ENCODE measurements at regions not wholly inside any gene's neighbourhood (a gene's known extent, or its start where the extent isn't known, plus 50 kb on each side); places are given as distances from the start of the nearest gene placed in this dataset.
A peak's percentile ranks its signal among the peaks of the same experiment; 100 is the strongest.

- Histone ChIP-seq H3K4me1 (ENCODE audit: control insufficient read depth in 1 of 2, insufficient read depth in 2 of 2, low read length in 2 of 2) (peaks cover 0 to 2% of the 10 kb centered on the region in 2 donors), H3K27me3 (ENCODE audit: control insufficient read depth in 1 of 2, insufficient read depth in 2 of 2, low read length in 1 of 2) (no peaks in the 10 kb centered on the region), H3K9me3 (ENCODE audit: control insufficient read depth, low read length) (no peaks in the 10 kb centered on the region), H3K4me3 (ENCODE audit: low read length in 2 of 2) (peak overlapping the region; percentile 21 to 23), H3K27ac (ENCODE audit: low read depth in 1 of 2, low read length in 2 of 2) (no peak overlapping the region), H3K36me3 (ENCODE audit: control insufficient read depth in 1 of 2, insufficient read depth in 2 of 2, low read length in 1 of 2) (no peaks in the 10 kb centered on the region)
- DNase-seq: no peak
- peak; percentile 79 for ATAC-seq (ENCODE audit: low FRiP score)
- 8 to 13% methylated on average over 23 of the region's 23 CpGs for WGBS, 2 donors
- intact Hi-C loops (cut with DNase I): loop anchor here in 1 of 2 donors (10.0 kb wide), 1 partner anchor 207 kb away; no protein-coding TSS in a partner anchor
These were observed 136.0 kb upstream of the STX18 start for GRCh38 chr4:4677556-4678522.

GRCh38 chr4:4675641-4676040 is 133.8 kb upstream of the STX18 start:
- Histone ChIP-seq H3K27me3 (ENCODE audit: control insufficient read depth in 1 of 2, insufficient read depth in 2 of 2, low read length in 1 of 2) (no peaks in the 10 kb centered on the region), H3K9me3 (ENCODE audit: control insufficient read depth, low read length) (no peaks in the 10 kb centered on the region), H3K36me3 (ENCODE audit: control insufficient read depth in 1 of 2, insufficient read depth in 2 of 2, low read length in 1 of 2) (no peaks in the 10 kb centered on the region), H3K4me3 (ENCODE audit: low read length in 2 of 2) (no peak overlapping the region), H3K27ac (ENCODE audit: low read depth in 1 of 2, low read length in 2 of 2) (no peak overlapping the region), H3K4me1 (ENCODE audit: control insufficient read depth in 1 of 2, insufficient read depth in 2 of 2, low read length in 2 of 2) (peaks cover 0 to 2% of the 10 kb centered on the region in 2 donors)
- intact Hi-C loops (cut with DNase I): loop anchor here in 1 of 2 donors (10.0 kb wide), 1 partner anchor 209 kb away; no protein-coding TSS in a partner anchor
- no peak for ATAC-seq (ENCODE audit: low FRiP score)
- DNase-seq: no peak

GRCh38 chr4:4675051-4675581 is 133.3 kb upstream of the STX18 start:
- Histone ChIP-seq H3K9me3 (ENCODE audit: control insufficient read depth, low read length) (no peaks in the 10 kb centered on the region), H3K27ac (ENCODE audit: low read depth in 1 of 2, low read length in 2 of 2) (no peak overlapping the region), H3K36me3 (ENCODE audit: control insufficient read depth in 1 of 2, insufficient read depth in 2 of 2, low read length in 1 of 2) (no peaks in the 10 kb centered on the region), H3K4me3 (ENCODE audit: low read length in 2 of 2) (no peak overlapping the region), H3K27me3 (ENCODE audit: control insufficient read depth in 1 of 2, insufficient read depth in 2 of 2, low read length in 1 of 2) (no peaks in the 10 kb centered on the region), H3K4me1 (ENCODE audit: control insufficient read depth in 1 of 2, insufficient read depth in 2 of 2, low read length in 2 of 2) (peaks cover 0 to 2% of the 10 kb centered on the region in 2 donors)
- ATAC-seq (ENCODE audit: low FRiP score) (no peak), DNase-seq (no peak)
- intact Hi-C loops (cut with DNase I): loop anchor here in 1 of 2 donors (10.0 kb wide), 1 partner anchor 210 kb away; no protein-coding TSS in a partner anchor
- WGBS, 2 donors: 97 to 100% methylated on average over 3 of the region's 3 CpGs

GRCh38 chr4:4673070-4673469 is 131.2 kb upstream of the STX18 start:
- Histone ChIP-seq H3K4me3 (ENCODE audit: low read length in 2 of 2) (no peak overlapping the region), H3K36me3 (ENCODE audit: control insufficient read depth in 1 of 2, insufficient read depth in 2 of 2, low read length in 1 of 2) (no peaks in the 10 kb centered on the region), H3K27ac (ENCODE audit: low read depth in 1 of 2, low read length in 2 of 2) (no peak overlapping the region), H3K27me3 (ENCODE audit: control insufficient read depth in 1 of 2, insufficient read depth in 2 of 2, low read length in 1 of 2) (no peaks in the 10 kb centered on the region), H3K9me3 (ENCODE audit: control insufficient read depth, low read length) (no peaks in the 10 kb centered on the region), H3K4me1 (ENCODE audit: control insufficient read depth in 1 of 2, insufficient read depth in 2 of 2, low read length in 2 of 2) (peaks cover 0 to 2% of the 10 kb centered on the region in 2 donors)
- no peak for DNase-seq
- WGBS, 2 donors: 40 to 42% methylated on average over 19 of the region's 19 CpGs
- intact Hi-C loops (cut with DNase I): loop anchor here in 1 of 2 donors (10.0 kb wide), 1 partner anchor 212 kb away; no protein-coding TSS in a partner anchor
- no peak for ATAC-seq (ENCODE audit: low FRiP score)

GRCh38 chr4:4672402-4672801 is 130.6 kb upstream of the STX18 start:
- ATAC-seq (ENCODE audit: low FRiP score): no peak
- Histone ChIP-seq H3K36me3 (ENCODE audit: control insufficient read depth in 1 of 2, insufficient read depth in 2 of 2, low read length in 1 of 2) (no peaks in the 10 kb centered on the region), H3K27ac (ENCODE audit: low read depth in 1 of 2, low read length in 2 of 2) (no peak overlapping the region), H3K27me3 (ENCODE audit: control insufficient read depth in 1 of 2, insufficient read depth in 2 of 2, low read length in 1 of 2) (no peaks in the 10 kb centered on the region), H3K4me1 (ENCODE audit: control insufficient read depth in 1 of 2, insufficient read depth in 2 of 2, low read length in 2 of 2) (peaks cover 0 to under 1% of the 10 kb centered on the region in 2 donors), H3K4me3 (ENCODE audit: low read length in 2 of 2) (no peak overlapping the region), H3K9me3 (ENCODE audit: control insufficient read depth, low read length) (no peaks in the 10 kb centered on the region)
- no peak for DNase-seq
- intact Hi-C loops (cut with DNase I): loop anchor here in 1 of 2 donors (10.0 kb wide), 1 partner anchor 212 kb away; no protein-coding TSS in a partner anchor
- 90% methylated on average over 8 of the region's 8 CpGs for WGBS, 2 donors

- no peak for ATAC-seq (ENCODE audit: low FRiP score)
- intact Hi-C loops (cut with DNase I): loop anchor here in 1 of 2 donors (10.0 kb wide), 1 partner anchor 213 kb away; no protein-coding TSS in a partner anchor
- 63 to 75% methylated on average over 5 of the region's 5 CpGs for WGBS, 2 donors
These were observed 130.0 kb upstream of the STX18 start for GRCh38 chr4:4671774-4672349.

GRCh38 chr4:4670869-4671268 is 129.0 kb upstream of the STX18 start:
- no peaks in the 10 kb centered on the region for H3K36me3 ChIP-seq (ENCODE audit: control insufficient read depth in 1 of 2, insufficient read depth in 2 of 2, low read length in 1 of 2)
- 69 to 84% methylated on average over 5 of the region's 5 CpGs for WGBS, 2 donors
- DNase-seq (no peak), ATAC-seq (ENCODE audit: low FRiP score) (no peak)
- H3K9me3 ChIP-seq (ENCODE audit: control insufficient read depth, low read length): no peaks in the 10 kb centered on the region
- H3K4me1 ChIP-seq (ENCODE audit: control insufficient read depth in 1 of 2, insufficient read depth in 2 of 2, low read length in 2 of 2): no peaks in the 10 kb centered on the region
- intact Hi-C loops (cut with DNase I): loop anchor here in 1 of 2 donors (10.0 kb wide), 1 partner anchor 214 kb away; no protein-coding TSS in a partner anchor
- no peak overlapping the region for H3K4me3 ChIP-seq (ENCODE audit: low read length in 2 of 2)
- no peaks in the 10 kb centered on the region for H3K27me3 ChIP-seq (ENCODE audit: control insufficient read depth in 1 of 2, insufficient read depth in 2 of 2, low read length in 1 of 2)
- no peak overlapping the region for H3K27ac ChIP-seq (ENCODE audit: low read depth in 1 of 2, low read length in 2 of 2)

More at GRCh38 chr4:4671774-4672349, 130.0 kb upstream of the STX18 start:
- H3K27me3 ChIP-seq (ENCODE audit: control insufficient read depth in 1 of 2, insufficient read depth in 2 of 2, low read length in 1 of 2): no peaks in the 10 kb centered on the region
- no peak overlapping the region for H3K27ac ChIP-seq (ENCODE audit: low read depth in 1 of 2, low read length in 2 of 2)
- H3K36me3 ChIP-seq (ENCODE audit: control insufficient read depth in 1 of 2, insufficient read depth in 2 of 2, low read length in 1 of 2): no peaks in the 10 kb centered on the region
- no peak for DNase-seq
- no peaks in the 10 kb centered on the region for H3K9me3 ChIP-seq (ENCODE audit: control insufficient read depth, low read length)
- no peaks in the 10 kb centered on the region for H3K4me1 ChIP-seq (ENCODE audit: control insufficient read depth in 1 of 2, insufficient read depth in 2 of 2, low read length in 2 of 2)
- no peak overlapping the region for H3K4me3 ChIP-seq (ENCODE audit: low read length in 2 of 2)

- 78 to 84% methylated on average over 15 of the region's 15 CpGs for WGBS, 2 donors
- no peak for DNase-seq
- Histone ChIP-seq H3K27ac (ENCODE audit: low read depth in 1 of 2, low read length in 2 of 2) (no peak overlapping the region), H3K9me3 (ENCODE audit: control insufficient read depth, low read length) (no peaks in the 10 kb centered on the region), H3K4me3 (ENCODE audit: low read length in 2 of 2) (no peak overlapping the region), H3K36me3 (ENCODE audit: control insufficient read depth in 1 of 2, insufficient read depth in 2 of 2, low read length in 1 of 2) (no peaks in the 10 kb centered on the region), H3K27me3 (ENCODE audit: control insufficient read depth in 1 of 2, insufficient read depth in 2 of 2, low read length in 1 of 2) (no peaks in the 10 kb centered on the region), H3K4me1 (ENCODE audit: control insufficient read depth in 1 of 2, insufficient read depth in 2 of 2, low read length in 2 of 2) (no peaks in the 10 kb centered on the region)
- intact Hi-C loops (cut with DNase I): no loop called here
- ATAC-seq (ENCODE audit: low FRiP score): no peak
These were observed 126.7 kb upstream of the STX18 start for GRCh38 chr4:4668355-4669210.
